ENCODE measurements at regions not wholly inside any gene's neighbourhood (a gene's known extent, or its start where the extent isn't known, plus 50 kb on each side); places are given as distances from the start of the nearest gene placed in this dataset.

DNA sequence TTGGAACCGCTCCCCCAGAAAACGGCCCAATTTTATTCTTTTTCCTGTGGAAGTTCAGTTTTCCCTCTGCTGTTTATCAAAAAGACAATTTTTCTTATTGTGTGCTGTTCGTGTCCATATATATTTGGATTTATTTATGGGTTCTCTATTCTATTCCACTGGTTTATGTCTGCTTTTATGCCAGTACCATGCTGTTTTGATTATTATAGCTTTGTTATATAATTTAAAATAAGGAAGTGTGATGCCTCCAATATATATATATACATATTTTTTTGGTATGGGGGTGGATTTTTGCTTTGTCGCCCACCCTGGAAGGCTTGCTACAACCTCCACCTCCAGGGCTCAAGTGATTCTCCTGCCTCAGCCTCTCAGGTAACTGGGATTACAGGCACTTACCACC, 103.3 kb downstream of the TFAP2B start:
- POLR2A ChIA-PET: no interaction called here

GRCh38 chr6:50922579-50923525, 104.2 kb downstream of the TFAP2B start:
- intact Hi-C loops (cut with micrococcal nuclease): no loop called here
- DNase-seq: no peak
- Mint-ChIP-seq H3K36me3 (ENCODE audit: low read depth) (no peaks in the 10 kb centered on the region), H3K4me1 (no peaks in the 10 kb centered on the region), H3K9me3 (peaks cover 15% of the 10 kb centered on the region), H3K27ac (no peak overlapping the region), H3K27me3 (no peaks in the 10 kb centered on the region), H3K4me3 (no peak overlapping the region)
- TF ChIP-seq, protein P1, sequence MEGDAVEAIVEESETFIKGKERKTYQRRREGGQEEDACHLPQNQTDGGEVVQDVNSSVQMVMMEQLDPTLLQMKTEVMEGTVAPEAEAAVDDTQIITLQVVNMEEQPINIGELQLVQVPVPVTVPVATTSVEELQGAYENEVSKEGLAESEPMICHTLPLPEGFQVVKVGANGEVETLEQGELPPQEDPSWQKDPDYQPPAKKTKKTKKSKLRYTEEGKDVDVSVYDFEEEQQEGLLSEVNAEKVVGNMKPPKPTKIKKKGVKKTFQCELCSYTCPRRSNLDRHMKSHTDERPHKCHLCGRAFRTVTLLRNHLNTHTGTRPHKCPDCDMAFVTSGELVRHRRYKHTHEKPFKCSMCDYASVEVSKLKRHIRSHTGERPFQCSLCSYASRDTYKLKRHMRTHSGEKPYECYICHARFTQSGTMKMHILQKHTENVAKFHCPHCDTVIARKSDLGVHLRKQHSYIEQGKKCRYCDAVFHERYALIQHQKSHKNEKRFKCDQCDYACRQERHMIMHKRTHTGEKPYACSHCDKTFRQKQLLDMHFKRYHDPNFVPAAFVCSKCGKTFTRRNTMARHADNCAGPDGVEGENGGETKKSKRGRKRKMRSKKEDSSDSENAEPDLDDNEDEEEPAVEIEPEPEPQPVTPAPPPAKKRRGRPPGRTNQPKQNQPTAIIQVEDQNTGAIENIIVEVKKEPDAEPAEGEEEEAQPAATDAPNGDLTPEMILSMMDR (IDR thresholded peaks at IDR 0.05): no peak
- ChIA-PET CTCF (no interaction called here), POLR2A (no interaction called here)
- ATAC-seq (ENCODE audit: low read depth): no peak

More for the DNA sequence above, 103.3 kb downstream of the TFAP2B start:
- no peak overlapping the region for H3K27ac Mint-ChIP-seq
- TF ChIP-seq, protein P1 (IDR thresholded peaks at IDR 0.05): no peak
- no peak for DNase-seq
- no peaks in the 10 kb centered on the region for H3K27me3 Mint-ChIP-seq
- H3K4me3 Mint-ChIP-seq: no peak overlapping the region
- H3K4me1 Mint-ChIP-seq: no peaks in the 10 kb centered on the region
- ATAC-seq (ENCODE audit: low read depth): no peak
- intact Hi-C loops (cut with micrococcal nuclease): no loop called here
- CTCF ChIA-PET: no interaction called here
- H3K36me3 Mint-ChIP-seq (ENCODE audit: low read depth): no peaks in the 10 kb centered on the region
- peaks cover 15% of the 10 kb centered on the region for H3K9me3 Mint-ChIP-seq

- intact Hi-C loops (cut with micrococcal nuclease): no loop called here
- H3K9me3 Mint-ChIP-seq: peaks cover 15% of the 10 kb centered on the region
- DNase-seq (no peak), ATAC-seq (ENCODE audit: low read depth) (no peak)
- H3K4me3 Mint-ChIP-seq: no peak overlapping the region
- ChIA-PET CTCF (no interaction called here), POLR2A (no interaction called here)
- H3K4me1 Mint-ChIP-seq: no peaks in the 10 kb centered on the region
- no peaks in the 10 kb centered on the region for H3K36me3 Mint-ChIP-seq (ENCODE audit: low read depth)
- TF ChIP-seq, protein P1 (IDR thresholded peaks at IDR 0.05): no peak
- no peak overlapping the region for H3K27ac Mint-ChIP-seq
- no peaks in the 10 kb centered on the region for H3K27me3 Mint-ChIP-seq
Observed at GRCh38 chr6:50924758-50925157, 106.1 kb downstream of the TFAP2B start.

DNA sequence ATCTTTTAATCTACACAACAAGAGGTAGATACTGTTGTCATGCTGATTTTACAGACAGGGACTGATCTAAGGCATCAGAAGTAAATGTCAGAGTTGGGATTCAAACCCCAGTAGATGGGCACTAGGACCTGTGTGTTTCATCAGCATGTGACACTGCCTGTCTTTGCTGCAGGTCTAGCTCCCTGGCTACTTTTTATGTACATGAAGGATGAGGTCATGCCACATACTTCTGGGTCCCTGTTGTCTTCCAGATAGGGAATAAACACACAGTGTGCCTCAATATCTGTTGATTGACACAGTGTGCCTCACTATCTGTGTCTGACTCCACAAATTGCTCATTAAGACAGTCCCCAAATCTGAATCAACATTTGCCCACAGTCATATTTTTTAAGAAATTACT, 106.9 kb downstream of the TFAP2B start:
- no peak overlapping the region for H3K27ac Mint-ChIP-seq
- no peaks in the 10 kb centered on the region for H3K4me1 Mint-ChIP-seq
- intact Hi-C loops (cut with micrococcal nuclease): no loop called here
- DNase-seq (no peak), ATAC-seq (ENCODE audit: low read depth) (no peak)
- H3K27me3 Mint-ChIP-seq: no peaks in the 10 kb centered on the region
- H3K9me3 Mint-ChIP-seq: peaks cover 13% of the 10 kb centered on the region
- H3K36me3 Mint-ChIP-seq (ENCODE audit: low read depth): no peaks in the 10 kb centered on the region
- TF ChIP-seq, protein P1 (IDR thresholded peaks at IDR 0.05): no peak
- no peak overlapping the region for H3K4me3 Mint-ChIP-seq
- CTCF ChIA-PET: interaction anchor here (0.6 kb wide), 1 partner anchor 173 kb away, joined by 3 read pairs; no protein-coding TSS in a partner anchor
- POLR2A ChIA-PET: no interaction called here

- Mint-ChIP-seq H3K36me3 (ENCODE audit: low read depth) (no peaks in the 10 kb centered on the region), H3K27me3 (no peaks in the 10 kb centered on the region), H3K27ac (no peak overlapping the region), H3K4me3 (no peak overlapping the region), H3K9me3 (peaks cover 12% of the 10 kb centered on the region), H3K4me1 (no peaks in the 10 kb centered on the region)
- ChIA-PET POLR2A (no interaction called here), CTCF (interaction anchor here (0.6 kb wide), 1 partner anchor 174 kb away, joined by 3 read pairs; no protein-coding TSS in a partner anchor)
- no peak for DNase-seq
- ATAC-seq (ENCODE audit: low read depth): no peak
- intact Hi-C loops (cut with micrococcal nuclease): no loop called here
- TF ChIP-seq, protein P1 (IDR thresholded peaks at IDR 0.05): no peak
Observed at GRCh38 chr6:50925981-50926380, 107.3 kb downstream of the TFAP2B start.
